K562 (cell line): ENCODE measurements at regions not wholly inside any gene's neighbourhood (a gene's known extent, or its start where the extent isn't known, plus 50 kb on each side); places are given as distances from the start of the nearest gene placed in this dataset.

Experiments
- EZH2 ChIP-seq: IDR thresholded peaks from 2 replicates; pipeline ENCODE4 v1.6.1; 2012; ENCODE audit warnings: low read depth, mild to moderate bottlenecking, inconsistent platforms, low read length, borderline replicate concordance
- HNRNPK ChIP-seq: fragments of 200-400 bp; formaldehyde crosslinking; IDR thresholded peaks from one replicate; pipeline ENCODE4 v1.6.1; 2018; ENCODE audit warnings: mild to moderate bottlenecking, low read depth, low read length; ENCODE audit not compliant: poor library complexity, severe bottlenecking
- HNRNPLL ChIP-seq: fragments of 200-400 bp; formaldehyde crosslinking; IDR thresholded peaks from 2 replicates; pipeline ENCODE4 v1.6.1; 2017; ENCODE audit warnings: low read length, low read depth, mild to moderate bottlenecking; ENCODE audit not compliant: poor library complexity, severe bottlenecking
- MAX ChIP-seq: sonication (generic); formaldehyde crosslinking; IDR thresholded peaks from 2 replicates; pipeline ENCODE4 v1.9.0; 2022; ENCODE audit warnings: mild to moderate bottlenecking, missing genetic modification reagents
- MTA3 ChIP-seq: fragments of 450-650 bp; formaldehyde crosslinking; IDR thresholded peaks from 2 replicates; pipeline ENCODE4 v1.6.1; 2017; ENCODE audit warnings: mild to moderate bottlenecking, borderline replicate concordance
- NR3C1 ChIP-seq: sonication (generic); formaldehyde crosslinking; IDR thresholded peaks from 2 replicates; pipeline ENCODE4 v1.8.1; 2022; ENCODE audit warnings: missing genetic modification reagents
- PKNOX1 ChIP-seq: fragments of 450-650 bp; IDR thresholded peaks from 2 replicates; pipeline ENCODE4 v1.6.1; 2016
- XRCC3 ChIP-seq: fragments of 450-650 bp; IDR thresholded peaks from 2 replicates; pipeline ENCODE4 v1.6.1; 2017; ENCODE audit warnings: mild to moderate bottlenecking, moderate library complexity
- ZBTB8A ChIP-seq: fragments of 450-650 bp; IDR thresholded peaks from 2 replicates; pipeline ENCODE4 v1.6.1; 2018; ENCODE audit warnings: mild to moderate bottlenecking, moderate library complexity; ENCODE audit not compliant: partially characterized antibody
- ZNF384 ChIP-seq: IDR thresholded peaks from 2 replicates; pipeline ENCODE4 v1.6.1; 2012; ENCODE audit warnings: low read depth, low read length, improper control_type of control experiment
- ZNF830 ChIP-seq: fragments of 250-450 bp; sonication (Bioruptor Pico); IDR thresholded peaks from 2 replicates; pipeline ENCODE4 v1.5.0; 2021; ENCODE audit warnings: mild to moderate bottlenecking
- TF ChIP-seq, protein P1 (sequence below): sonication (generic); formaldehyde crosslinking; IDR thresholded peaks from 2 replicates; pipeline ENCODE4 v1.8.1; 2023; ENCODE audit warnings: mild to moderate bottlenecking, missing genetic modification reagents
- TF ChIP-seq, protein P2 (sequence below), 3 experiments: IDR thresholded peaks in 2 of 3; conservative IDR thresholded peaks in 1 of 3; 2 replicates each; pipeline ENCODE4 v1.5.1; 2011 to 2012; ENCODE audit warnings: low read length in 3 of 3, mild to moderate bottlenecking in 3 of 3, control low read depth in 2 of 3, improper control_type of control experiment in 1 of 3, inconsistent platforms in 1 of 3, low read depth in 1 of 3, mixed read lengths in 1 of 3, moderate library complexity in 1 of 3; ENCODE audit not compliant: insufficient read depth in 2 of 3
- TF ChIP-seq, protein P3 (sequence below): sonication (generic); formaldehyde crosslinking; IDR thresholded peaks from 2 replicates; pipeline ENCODE4 v1.8.1; 2022; ENCODE audit warnings: missing genetic modification reagents

DNA sequence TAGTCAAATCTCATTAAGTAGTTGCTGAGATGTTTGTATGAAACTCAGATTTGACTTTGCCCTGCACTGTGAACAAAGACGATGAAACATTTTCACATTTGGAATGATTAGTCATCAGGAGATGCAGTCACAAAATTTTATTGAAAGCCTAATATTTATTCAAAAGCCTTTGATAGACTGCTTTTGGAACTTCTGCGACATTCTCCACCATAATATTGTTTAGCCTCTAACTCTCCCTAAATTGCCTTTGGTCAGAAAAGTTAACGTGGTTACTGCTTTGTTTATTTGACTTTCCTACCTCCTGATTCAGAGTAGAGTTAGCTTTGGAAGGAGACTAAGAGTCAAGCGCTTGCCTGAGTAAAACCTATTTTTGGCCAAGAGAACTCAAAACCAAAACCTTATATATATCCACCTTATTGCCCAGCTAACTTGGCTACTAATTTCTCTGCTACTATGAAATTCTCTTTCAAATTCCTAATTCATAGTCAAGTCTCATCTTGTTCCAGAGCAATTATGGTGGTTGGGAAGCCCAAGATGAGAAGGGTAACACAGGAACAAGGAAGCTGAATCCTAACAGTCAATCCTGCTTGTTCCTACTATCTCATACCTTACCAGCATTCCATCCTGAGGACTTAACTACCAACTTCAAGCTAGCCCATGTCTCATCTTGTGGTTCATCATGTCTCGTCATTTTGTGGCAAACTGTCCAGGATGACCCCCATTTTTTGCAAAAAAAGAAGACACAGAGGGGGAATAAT is 429.6 kb downstream of the USP25 start:
- TF ChIP-seq HNRNPK (no peak), ZBTB8A (no peak), XRCC3 (no peak), PKNOX1 (no peak), MAX (no peak), HNRNPLL (no peak), MTA3 (no peak), NR3C1 (CRISPR knock-in tag) (no peak), ZNF830 (no peak), ZNF384 (no peak), EZH2 (no peak)
- TF ChIP-seq, protein P1, sequence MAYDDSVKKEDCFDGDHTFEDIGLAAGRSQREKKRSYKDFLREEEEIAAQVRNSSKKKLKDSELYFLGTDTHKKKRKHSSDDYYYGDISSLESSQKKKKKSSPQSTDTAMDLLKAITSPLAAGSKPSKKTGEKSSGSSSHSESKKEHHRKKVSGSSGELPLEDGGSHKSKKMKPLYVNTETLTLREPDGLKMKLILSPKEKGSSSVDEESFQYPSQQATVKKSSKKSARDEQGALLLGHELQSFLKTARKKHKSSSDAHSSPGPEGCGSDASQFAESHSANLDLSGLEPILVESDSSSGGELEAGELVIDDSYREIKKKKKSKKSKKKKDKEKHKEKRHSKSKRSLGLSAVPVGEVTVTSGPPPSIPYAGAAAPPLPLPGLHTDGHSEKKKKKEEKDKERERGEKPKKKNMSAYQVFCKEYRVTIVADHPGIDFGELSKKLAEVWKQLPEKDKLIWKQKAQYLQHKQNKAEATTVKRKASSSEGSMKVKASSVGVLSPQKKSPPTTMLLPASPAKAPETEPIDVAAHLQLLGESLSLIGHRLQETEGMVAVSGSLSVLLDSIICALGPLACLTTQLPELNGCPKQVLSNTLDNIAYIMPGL (CRISPR knock-in tag), result no peak
- TF ChIP-seq, protein P2, sequence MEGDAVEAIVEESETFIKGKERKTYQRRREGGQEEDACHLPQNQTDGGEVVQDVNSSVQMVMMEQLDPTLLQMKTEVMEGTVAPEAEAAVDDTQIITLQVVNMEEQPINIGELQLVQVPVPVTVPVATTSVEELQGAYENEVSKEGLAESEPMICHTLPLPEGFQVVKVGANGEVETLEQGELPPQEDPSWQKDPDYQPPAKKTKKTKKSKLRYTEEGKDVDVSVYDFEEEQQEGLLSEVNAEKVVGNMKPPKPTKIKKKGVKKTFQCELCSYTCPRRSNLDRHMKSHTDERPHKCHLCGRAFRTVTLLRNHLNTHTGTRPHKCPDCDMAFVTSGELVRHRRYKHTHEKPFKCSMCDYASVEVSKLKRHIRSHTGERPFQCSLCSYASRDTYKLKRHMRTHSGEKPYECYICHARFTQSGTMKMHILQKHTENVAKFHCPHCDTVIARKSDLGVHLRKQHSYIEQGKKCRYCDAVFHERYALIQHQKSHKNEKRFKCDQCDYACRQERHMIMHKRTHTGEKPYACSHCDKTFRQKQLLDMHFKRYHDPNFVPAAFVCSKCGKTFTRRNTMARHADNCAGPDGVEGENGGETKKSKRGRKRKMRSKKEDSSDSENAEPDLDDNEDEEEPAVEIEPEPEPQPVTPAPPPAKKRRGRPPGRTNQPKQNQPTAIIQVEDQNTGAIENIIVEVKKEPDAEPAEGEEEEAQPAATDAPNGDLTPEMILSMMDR (IDR thresholded peaks at IDR 0.05 in 2 of 3, conservative IDR thresholded peaks at IDR 0.05 in 1 of 3; ENCODE audit: insufficient read depth in 2 of 3, low read depth in 1 of 3, low read length in 3 of 3), result no peak
- TF ChIP-seq, protein P3, sequence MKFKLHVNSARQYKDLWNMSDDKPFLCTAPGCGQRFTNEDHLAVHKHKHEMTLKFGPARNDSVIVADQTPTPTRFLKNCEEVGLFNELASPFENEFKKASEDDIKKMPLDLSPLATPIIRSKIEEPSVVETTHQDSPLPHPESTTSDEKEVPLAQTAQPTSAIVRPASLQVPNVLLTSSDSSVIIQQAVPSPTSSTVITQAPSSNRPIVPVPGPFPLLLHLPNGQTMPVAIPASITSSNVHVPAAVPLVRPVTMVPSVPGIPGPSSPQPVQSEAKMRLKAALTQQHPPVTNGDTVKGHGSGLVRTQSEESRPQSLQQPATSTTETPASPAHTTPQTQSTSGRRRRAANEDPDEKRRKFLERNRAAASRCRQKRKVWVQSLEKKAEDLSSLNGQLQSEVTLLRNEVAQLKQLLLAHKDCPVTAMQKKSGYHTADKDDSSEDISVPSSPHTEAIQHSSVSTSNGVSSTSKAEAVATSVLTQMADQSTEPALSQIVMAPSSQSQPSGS (CRISPR knock-in tag), result no peak
